Stimulated activated CD4-positive, alpha-beta T cell treated with anti-CD3 and anti-CD28 coated beads, Interleukin-4, amount 100 ng/mL, for 24 hours (primary cell): ENCODE measurements at regions not wholly inside any gene's neighbourhood (a gene's known extent, or its start where the extent isn't known, plus 50 kb on each side); places are given as distances from the start of the nearest gene placed in this dataset.

Experiments
- DNase-seq: peaks from one replicate; pipeline ENCODE4 v3.0.0-alpha.2; 2020

GRCh38 chr3:31232055-31233025, 300.4 kb upstream of the STT3B start:
- DNase-seq = no peak

GRCh38 chr3:31234145-31234544, 298.6 kb upstream of the STT3B start:
- DNase-seq = no peak

DNA sequence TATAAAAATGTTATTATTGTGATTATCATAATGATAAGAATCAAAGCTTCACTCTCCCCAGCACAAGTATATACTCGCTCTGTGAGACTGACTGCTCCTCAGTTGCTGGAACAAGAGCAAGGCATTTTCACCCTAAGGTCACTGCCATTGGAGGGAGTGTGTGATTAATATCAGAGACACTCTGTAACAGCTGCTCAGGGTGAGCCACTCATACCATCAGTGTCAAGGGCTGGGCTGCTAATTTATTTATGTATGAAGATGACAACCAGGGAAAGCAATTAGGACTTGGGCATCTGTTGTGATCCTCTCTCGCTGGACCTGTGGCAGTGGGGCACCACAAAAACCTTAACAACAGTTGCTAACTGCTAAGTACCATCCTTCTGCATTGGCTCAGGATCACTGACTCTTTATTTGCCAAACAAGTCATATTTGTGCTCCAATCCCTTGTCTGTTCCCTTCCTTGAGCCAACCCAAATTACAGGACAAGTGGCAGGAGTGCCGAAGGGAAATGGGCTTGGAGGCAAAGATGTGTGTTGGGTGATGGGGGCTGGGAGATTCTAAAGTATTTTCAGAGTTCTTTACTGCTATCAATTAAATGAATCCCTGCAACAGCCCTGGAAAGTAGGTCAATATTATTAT, 297.5 kb upstream of the STT3B start:
- no peak for DNase-seq

DNA sequence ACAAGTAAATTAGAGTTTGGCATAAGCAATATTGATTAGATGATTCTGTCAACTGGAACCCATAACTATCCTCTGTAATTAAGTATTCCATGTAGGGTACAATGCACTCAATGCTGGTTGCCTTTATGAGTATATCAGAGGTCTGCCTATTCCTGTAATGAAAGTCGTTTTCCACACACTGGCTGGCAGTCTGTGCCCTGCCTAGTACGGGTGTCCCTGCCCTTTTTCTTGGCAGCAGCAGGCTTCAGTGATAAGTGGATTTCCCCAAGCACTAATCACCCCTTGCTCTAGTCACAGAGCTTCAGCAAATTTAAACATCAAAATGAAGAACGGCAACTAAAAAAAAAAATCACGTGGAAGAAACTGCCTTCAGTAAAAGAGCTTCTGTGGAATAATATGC, 294.8 kb upstream of the STT3B start:
- no peak for DNase-seq

GRCh38 chr3:31240013-31240412, 292.7 kb upstream of the STT3B start:
- no peak for DNase-seq

GRCh38 chr3:31240466-31240865, 292.3 kb upstream of the STT3B start:
- DNase-seq = no peak

GRCh38 chr3:31240874-31241273, 291.9 kb upstream of the STT3B start:
- no peak for DNase-seq

- no peak for DNase-seq
These were observed 291.2 kb upstream of the STT3B start for GRCh38 chr3:31241533-31241932.

DNA sequence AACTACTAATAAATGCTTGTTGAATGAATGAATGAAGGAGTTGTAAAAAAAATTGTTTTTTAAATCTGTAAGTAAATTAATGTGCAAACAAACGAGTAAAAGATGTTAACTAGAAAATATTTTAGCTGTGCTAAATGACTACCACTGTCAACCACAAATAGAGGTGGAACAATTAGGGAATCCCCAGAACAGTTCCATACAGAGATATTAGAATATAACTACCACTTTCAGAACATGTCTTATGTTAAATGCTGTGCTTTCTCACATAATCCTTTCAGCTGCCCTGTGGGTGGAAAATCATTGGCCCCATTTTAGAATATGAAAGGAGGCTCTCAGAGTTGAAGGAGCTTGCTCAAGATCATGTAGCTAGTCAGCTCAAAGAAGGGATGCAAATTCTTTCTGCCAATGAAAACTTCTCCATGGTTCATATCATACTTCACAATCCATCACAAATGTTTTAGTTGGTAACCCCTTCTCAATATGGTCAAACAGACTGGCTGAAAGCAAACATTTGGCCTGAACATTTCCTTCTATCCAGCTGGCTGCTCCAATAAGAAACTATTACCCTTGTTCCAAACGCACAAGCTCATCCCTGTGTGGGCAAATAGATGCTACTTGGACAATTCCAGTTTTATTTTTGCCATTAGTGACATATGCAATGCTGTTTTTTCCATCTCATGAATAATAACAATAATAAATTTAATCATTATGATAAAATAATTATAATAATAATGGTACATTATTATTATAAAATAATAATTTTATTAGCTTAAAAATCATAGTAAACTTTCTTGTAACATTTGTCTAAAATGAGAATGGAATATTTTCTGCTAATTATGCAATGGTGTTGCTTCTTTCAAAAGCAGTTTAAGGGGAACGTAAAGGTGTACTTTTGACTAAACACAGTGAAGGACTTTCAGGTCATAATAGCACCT, 290.4 kb upstream of the STT3B start:
- no peak for DNase-seq

DNA sequence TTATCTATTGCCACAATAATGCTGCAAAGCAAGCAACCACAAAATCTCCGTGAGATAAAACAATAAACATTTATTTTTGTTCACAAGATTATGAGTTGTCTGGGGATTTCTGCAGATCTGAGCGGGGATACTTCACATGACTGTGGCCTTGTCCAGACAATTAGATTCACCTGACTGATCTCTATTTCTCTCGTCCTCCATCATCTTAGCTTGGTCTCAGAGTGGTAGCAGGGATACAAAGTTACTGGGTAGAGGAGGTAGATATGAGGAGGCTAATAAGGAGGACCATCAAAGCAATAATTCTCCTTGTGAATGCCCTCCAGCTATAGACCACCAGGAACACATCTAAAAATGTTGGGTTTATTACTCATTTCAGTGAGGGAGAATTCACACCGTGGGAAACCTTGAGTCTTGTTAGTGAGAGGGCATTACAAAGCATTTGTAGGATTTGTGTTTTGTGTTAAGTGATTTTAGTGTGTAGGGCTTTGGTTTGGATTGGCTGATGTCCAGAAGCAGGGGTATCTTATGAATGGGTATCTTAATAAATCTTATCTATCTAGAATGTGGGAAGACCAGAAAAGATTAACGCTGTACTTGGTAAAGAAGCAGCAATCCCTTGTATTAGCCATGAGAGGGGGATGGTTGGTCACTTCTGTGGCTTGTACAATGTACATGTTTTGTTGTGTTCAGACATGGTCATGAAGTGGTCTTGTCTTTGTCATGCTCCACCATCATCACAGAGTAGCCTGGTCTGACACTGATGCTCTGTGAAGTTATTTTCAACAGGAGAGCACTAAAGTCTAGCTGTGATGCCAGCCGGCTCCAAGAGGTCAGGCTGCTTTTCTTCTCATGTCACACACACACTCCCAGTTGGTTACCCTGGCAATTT, 287.6 kb upstream of the STT3B start:
- no peak for DNase-seq

- no peak for DNase-seq
These were observed 286.2 kb upstream of the STT3B start for GRCh38 chr3:31246293-31247062.

- DNase-seq = no peak
These were observed 285.7 kb upstream of the STT3B start for GRCh38 chr3:31247063-31247447.

DNA sequence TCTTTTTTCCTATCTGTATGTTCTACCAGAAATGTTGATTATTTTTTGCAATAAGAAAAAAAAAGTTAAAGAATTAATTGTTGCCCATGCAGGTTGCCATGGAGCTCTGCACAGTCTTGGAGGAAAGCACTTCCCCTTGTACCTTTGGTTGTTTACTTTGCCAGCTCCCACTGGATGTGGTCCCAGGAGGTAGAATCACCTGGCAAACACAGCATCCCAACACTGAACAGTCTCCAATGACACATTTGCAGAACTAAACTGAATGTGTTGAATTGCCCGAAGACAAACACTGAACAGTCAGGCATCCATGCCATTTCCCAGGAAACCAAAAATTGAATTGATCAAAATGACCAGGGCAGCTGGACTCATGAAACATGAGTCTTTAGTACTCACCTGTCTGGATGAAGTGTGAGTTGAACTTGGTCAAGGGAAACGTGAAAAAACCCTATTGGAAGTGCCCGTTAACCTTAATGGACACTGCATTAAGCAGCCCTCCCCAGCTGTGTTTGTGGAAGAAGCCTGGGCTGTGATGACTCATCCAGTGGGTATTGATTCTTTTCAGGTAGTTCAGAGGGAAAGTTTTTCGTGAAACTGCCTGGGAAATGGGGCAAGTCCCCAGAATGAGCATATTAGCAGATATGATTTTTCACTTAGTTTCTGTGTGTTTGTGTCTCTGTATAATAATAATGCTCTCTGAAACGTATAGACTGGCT, 284.7 kb upstream of the STT3B start:
- DNase-seq = no peak

DNA sequence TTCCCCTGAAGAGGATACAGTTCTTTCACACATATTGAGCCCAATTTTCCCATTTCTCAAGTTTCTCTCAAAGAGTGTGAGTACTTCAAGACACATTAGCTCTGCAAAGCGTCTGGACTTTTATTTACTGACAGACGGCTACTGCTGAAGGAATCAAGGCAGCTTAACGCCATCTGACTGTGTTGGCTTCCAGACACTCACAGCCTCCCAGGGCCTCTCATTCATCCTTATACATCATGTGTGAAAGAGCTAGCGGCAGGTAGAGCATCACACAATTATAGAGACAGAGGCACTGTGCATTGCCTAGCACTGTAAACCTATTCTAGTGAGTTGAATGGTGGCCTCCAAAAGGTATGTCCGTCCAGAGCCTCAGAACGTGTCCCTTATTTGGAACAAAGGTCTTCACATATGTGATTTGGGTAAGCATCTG, 284.1 kb upstream of the STT3B start:
- DNase-seq = no peak

DNA sequence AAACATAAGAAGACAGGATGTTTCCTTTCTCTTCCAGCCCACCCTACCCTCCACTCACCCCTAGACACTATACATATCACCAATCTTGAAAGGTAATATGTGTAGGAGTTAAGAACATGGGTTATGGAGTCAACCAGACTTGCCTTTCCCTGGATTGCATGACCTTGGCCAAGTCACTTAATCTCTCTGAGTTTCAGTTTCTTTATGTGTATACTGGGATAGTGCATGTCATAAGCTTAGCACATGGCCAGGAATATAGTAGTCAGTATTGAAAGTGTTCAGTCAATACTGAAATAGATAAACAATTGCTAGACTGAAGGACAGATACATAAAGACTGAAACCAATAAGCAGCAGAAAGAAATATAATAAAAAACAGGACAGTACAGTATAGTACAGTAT, 283.2 kb upstream of the STT3B start:
- DNase-seq = no peak

DNA sequence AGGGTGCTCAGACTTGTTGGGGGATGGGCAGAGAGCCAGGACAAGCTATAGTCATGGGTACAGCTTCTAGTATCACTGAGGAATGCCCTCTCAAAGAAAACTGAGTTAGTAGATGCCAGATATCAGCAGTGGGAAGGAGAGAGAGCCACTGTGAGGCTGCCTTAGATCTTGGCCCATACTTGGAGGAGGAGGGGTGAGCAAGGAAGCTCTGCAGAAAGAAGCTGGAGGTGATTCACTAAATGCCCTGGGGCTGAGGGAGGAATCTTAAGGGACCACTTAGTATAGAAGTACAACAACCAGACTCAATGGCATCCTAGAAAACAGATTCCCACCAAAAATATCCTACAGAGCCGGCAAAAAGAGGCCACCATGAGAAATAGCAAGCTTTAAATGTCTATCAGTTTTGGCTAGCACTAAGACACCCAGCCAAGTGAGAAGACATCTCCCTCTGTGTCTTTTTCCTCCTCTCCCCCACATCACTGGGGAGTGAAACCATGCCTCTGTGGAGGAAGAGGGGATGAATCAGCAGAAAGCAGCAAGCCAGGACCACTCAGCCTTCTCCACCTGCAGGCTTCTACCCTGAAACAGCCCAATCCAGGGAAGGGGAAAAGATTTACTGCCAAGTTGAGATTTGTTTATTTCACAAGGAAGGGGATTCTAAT, 282.5 kb upstream of the STT3B start:
- DNase-seq = no peak

DNA sequence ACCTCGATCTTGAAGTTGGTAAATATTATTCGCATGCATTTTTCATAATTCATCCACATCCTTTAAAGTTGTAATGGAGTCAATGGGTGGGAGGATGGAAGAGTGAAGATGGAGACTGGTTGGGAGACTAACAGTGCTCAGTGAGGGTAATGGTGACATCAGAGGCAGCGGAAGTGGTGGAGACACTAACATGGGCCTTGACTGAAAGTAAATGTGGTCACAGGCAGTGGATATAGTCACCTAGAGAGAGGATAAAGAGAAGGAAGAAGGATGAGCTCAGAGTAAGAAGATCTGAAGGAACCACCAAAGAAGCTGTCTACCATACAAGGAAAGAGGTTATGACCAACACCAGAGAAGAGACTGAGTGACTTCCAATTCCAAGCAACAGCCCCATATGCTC, 281.6 kb upstream of the STT3B start:
- DNase-seq = no peak

- DNase-seq = peak; percentile 28
These were observed 280.2 kb upstream of the STT3B start for GRCh38 chr3:31252216-31253185.

DNA sequence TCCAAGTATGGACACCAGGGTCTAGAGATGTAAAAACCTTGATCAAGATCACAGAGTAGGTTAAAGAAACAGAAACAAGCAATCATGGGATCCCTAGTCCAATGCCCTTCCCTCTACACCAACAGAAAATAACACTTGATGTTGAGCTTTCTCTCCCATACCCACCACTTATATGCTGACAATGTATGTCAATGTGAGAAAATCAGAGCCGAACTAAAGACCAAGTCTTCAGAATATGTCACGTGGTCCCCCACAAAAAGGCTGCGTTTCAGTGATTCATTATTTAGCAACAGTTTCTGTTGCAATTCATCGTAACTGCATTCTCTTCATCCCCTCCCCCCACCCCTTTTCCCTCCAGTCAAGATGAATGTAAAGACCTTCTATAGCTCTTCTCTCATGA, 278.9 kb upstream of the STT3B start:
- DNase-seq = no peak
